ENCODE measurements at regions not wholly inside any gene's neighbourhood (a gene's known extent, or its start where the extent isn't known, plus 50 kb on each side); places are given as distances from the start of the nearest gene placed in this dataset.

DNA sequence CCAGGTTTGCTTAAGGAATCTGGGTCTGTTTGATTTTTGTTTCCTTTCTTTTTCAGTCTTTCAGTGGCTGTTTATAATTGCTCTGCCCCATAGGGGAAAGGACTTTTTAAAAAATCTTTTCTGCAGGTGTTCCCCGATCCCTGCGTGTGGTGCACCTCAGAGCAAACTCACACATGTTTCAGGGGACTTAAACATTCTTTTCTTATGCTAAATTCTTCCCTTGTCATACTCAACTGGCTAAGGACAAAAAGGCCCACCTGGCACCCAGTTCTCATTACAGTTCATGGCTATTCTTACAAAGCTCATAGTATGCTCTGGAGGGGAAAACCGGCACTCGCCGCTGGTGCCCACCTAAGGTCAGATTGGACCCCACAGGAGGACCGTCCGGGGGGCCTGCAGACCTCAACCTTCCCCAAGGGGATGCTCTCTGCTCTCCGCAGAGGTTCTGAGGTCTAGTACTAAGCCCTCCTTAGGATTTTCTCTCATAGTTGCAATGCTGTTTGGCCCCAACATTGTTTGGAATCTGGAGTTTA lies 220.3 kb downstream of the HGF start:
- TF ChIP-seq EZH2 (IDR thresholded peaks at IDR 0.05; ENCODE audit: insufficient read depth, poor library complexity, severe bottlenecking) (no peak), EZH2phosphoT487 (IDR thresholded peaks at IDR 0.05; ENCODE audit: insufficient read depth, low read depth) (no peak)
